MCF 10A (cell line): ENCODE measurements at regions not wholly inside any gene's neighbourhood (a gene's known extent, or its start where the extent isn't known, plus 50 kb on each side); places are given as distances from the start of the nearest gene placed in this dataset.
"Not testable (repeated sequence)": the region's sequence is repeated elsewhere in the genome, so short reads cannot be mapped to it uniquely, and the experiment has no call there.

Source experiments
- BruUV-seq: library from RNA; stranded (reverse); fragments of 400-500 nt; replicated peaks from 2 replicates; lab custom pipeline; 2021; lab: Mats Ljungman, UMichigan
- CTCF ChIA-PET: fragments of 300-600 bp; sonication (Branson Sonifier 250); formaldehyde crosslinking; extraction: SDS; loops from one replicate; lab custom pipeline; 2021; ENCODE audit warnings: antibody characterized with exemption, inconsistent platforms; lab: Yijun Ruan, JAX
- POLR2A ChIA-PET: fragments of 300-600, 350-650 bp; sonication (Branson Sonifier 250); formaldehyde crosslinking; extraction: SDS; loops from one replicate; lab custom pipeline; 2020; ENCODE audit warnings: antibody characterized with exemption, inconsistent platforms; lab: Yijun Ruan, JAX
- DNase-seq: peaks from one replicate; pipeline ENCODE4 v3.0.0-alpha.2; 2018; ENCODE audit not compliant: unreplicated experiment
- H3K27ac Mint-ChIP-seq: one replicate; pipeline ENCODE4 v1.8.0; 2022; ENCODE audit warnings: mild to moderate bottlenecking, low read depth, mixed read lengths; ENCODE audit not compliant: unreplicated experiment
- H3K27me3 Mint-ChIP-seq: one replicate; pipeline ENCODE4 v1.8.0; 2022; ENCODE audit warnings: mixed read lengths; ENCODE audit not compliant: insufficient read depth, unreplicated experiment
- H3K36me3 Mint-ChIP-seq: one replicate; pipeline ENCODE4 v1.8.0; 2022; ENCODE audit warnings: mild to moderate bottlenecking, moderate library complexity, mixed read lengths; ENCODE audit not compliant: insufficient read depth, unreplicated experiment
- H3K4me1 Mint-ChIP-seq: one replicate; pipeline ENCODE4 v1.8.0; 2022; ENCODE audit warnings: mixed read lengths; ENCODE audit not compliant: insufficient read depth, unreplicated experiment
- H3K4me3 Mint-ChIP-seq: one replicate; pipeline ENCODE4 v1.8.0; 2022; ENCODE audit warnings: mild to moderate bottlenecking, moderate library complexity, mixed read lengths; ENCODE audit not compliant: unreplicated experiment
- H3K9me3 Mint-ChIP-seq: one replicate; pipeline ENCODE4 v1.8.0; 2022; ENCODE audit warnings: mixed read lengths; ENCODE audit not compliant: unreplicated experiment
- CTCF ChIP-seq: fragments of 200-600 bp; IDR thresholded peaks from one replicate; pipeline ENCODE4 v1.8.0; 2022; ENCODE audit warnings: antibody characterized with exemption, mild to moderate bottlenecking; ENCODE audit not compliant: unreplicated experiment
- intact Hi-C: fragments of 100-400 bp; cut with micrococcal nuclease; formaldehyde crosslinking; loops from 2 replicates; pipeline ENCODE4 v1.14.1; 2022

DNA sequence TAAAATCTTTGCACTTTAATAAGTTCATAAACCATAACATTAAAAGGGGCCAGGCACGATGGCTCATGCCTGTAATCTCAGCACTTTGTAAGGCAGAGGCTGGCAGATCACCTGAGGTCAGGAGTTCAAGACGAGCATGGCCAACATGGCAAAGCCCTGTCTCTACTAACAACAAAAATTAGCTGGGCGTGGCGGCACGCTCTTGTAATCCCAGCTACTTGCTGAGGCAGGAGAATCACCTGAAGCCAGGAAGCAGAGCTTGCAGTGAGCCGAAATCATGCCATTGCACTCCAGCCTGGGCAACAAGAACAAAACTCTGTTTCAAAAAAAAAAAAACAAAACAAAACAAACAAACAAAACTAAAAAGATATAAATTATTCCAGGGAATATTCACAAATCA, 595.2 kb upstream of the LCORL start:
- Mint-ChIP-seq H3K27ac (no peak overlapping the region), H3K4me3 (no peak overlapping the region), H3K9me3 (no peaks in the 10 kb centered on the region), H3K4me1 (no peaks in the 10 kb centered on the region), H3K36me3 (no peaks in the 10 kb centered on the region), H3K27me3 (no peaks in the 10 kb centered on the region)
- TF ChIP-seq CTCF = no peak
- intact Hi-C loops = no loop called here
- ChIA-PET POLR2A (no interaction called here), CTCF (interaction anchor here (0.9 kb wide), 1 partner anchor 22 kb away, joined by 3 read pairs; no protein-coding TSS in a partner anchor)
- BruUV-seq = no TSS peak
- DNase-seq = no peak

DNA sequence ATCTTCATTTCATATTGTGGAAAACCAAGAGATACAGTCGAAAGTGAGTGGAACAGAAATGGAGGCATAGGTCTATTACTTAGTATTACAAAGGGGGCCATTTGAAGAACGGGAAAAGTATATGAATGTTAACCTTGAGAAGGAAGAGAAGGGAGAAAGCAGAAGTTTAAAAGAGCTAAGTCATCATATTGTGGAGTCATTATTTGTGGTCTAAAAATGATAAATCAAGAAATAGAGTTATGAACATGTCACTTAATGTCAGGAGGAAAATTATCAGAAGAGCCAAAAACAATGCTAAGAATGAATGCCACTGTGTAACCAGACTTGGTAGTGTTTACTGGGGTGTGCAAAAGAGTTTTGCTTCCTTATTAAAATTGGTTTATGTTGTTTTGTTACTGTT, 589.5 kb upstream of the LCORL start:
- peaks cover 9% of the 10 kb centered on the region for H3K9me3 Mint-ChIP-seq
- no peak overlapping the region for H3K27ac Mint-ChIP-seq
- BruUV-seq = no TSS peak
- DNase-seq = no peak
- H3K36me3 Mint-ChIP-seq = peaks cover 7% of the 10 kb centered on the region
- no peak overlapping the region for H3K4me3 Mint-ChIP-seq
- ChIA-PET CTCF (no interaction called here), POLR2A (no interaction called here)
- H3K4me1 Mint-ChIP-seq = peaks cover 7% of the 10 kb centered on the region
- intact Hi-C loops = no loop called here
- no peak for TF ChIP-seq CTCF
- H3K27me3 Mint-ChIP-seq = no peaks in the 10 kb centered on the region

- BruUV-seq = no TSS peak
- Mint-ChIP-seq H3K4me3 (no peak overlapping the region), H3K27ac (no peak overlapping the region), H3K36me3 (peaks cover 7% of the 10 kb centered on the region), H3K27me3 (no peaks in the 10 kb centered on the region), H3K4me1 (peaks cover 7% of the 10 kb centered on the region), H3K9me3 (peaks cover 9% of the 10 kb centered on the region)
- DNase-seq = no peak
- intact Hi-C loops = no loop called here
- TF ChIP-seq CTCF = no peak
- POLR2A ChIA-PET = no interaction called here
- CTCF ChIA-PET = interaction anchor here (0.5 to 0.6 kb wide), 2 partner anchors 831 to 1569 kb away, joined by 3 to 5 read pairs; no protein-coding TSS in a partner anchor
Observed at GRCh38 chr4:18608908-18609533, 587.5 kb upstream of the LCORL start.

- H3K9me3 Mint-ChIP-seq, intact Hi-C loops, CTCF ChIA-PET, H3K27ac Mint-ChIP-seq, POLR2A ChIA-PET, BruUV-seq, H3K36me3 Mint-ChIP-seq, DNase-seq, H3K4me1 Mint-ChIP-seq, H3K4me3 Mint-ChIP-seq, H3K27me3 Mint-ChIP-seq: not testable (repeated sequence)
Observed at GRCh38 chr4:18602610-18603009, 581.1 kb upstream of the LCORL start.
